Ovary (tissue), 7 donors: ENCODE measurements at regions not wholly inside any gene's neighbourhood (a gene's known extent, or its start where the extent isn't known, plus 50 kb on each side); places are given as distances from the start of the nearest gene placed in this dataset.

Experiments used
- DNase-seq, 5 donors: peaks; one replicate each; pipeline ENCODE4 v3.0.0-alpha.2; 2019 to 2020
- H3K27ac ChIP-seq, 2 donors: fragments of 200-600 bp; one replicate each; pipeline versions ENCODE4 v1.5.1 to v1.8.0; 2019 to 2022
- H3K27me3 ChIP-seq: fragments of 200-600 bp; one replicate; pipeline ENCODE4 v1.8.0; 2022
- H3K36me3 ChIP-seq: fragments of 200-600 bp; sonication (generic); one replicate; pipeline ENCODE4 v1.5.1; 2019
- H3K4me1 ChIP-seq: one replicate; pipeline ENCODE4 v1.8.1; 2013; ENCODE audit warnings: mild to moderate bottlenecking, moderate library complexity; ENCODE audit not compliant: insufficient read depth
- H3K4me3 ChIP-seq: fragments of 200-600 bp; sonication (generic); one replicate; pipeline ENCODE4 v1.5.1; 2017
- H3K9me3 ChIP-seq, 2 donors: fragments of 200-600 bp in 1 of 2; sonication (generic) in 1 of 2; one replicate each; pipeline versions ENCODE4 v1.5.1 to v1.8.1; 2013 to 2019; ENCODE audit warnings: mild to moderate bottlenecking in 1 of 2, moderate library complexity in 1 of 2
- CTCF ChIP-seq, 3 donors: fragments of 450-650 bp in 2 of 3; fragments of 200-600 bp in 1 of 3; IDR thresholded peaks; one replicate each; pipeline versions ENCODE4 v1.5.1 to v1.8.0; 2016 to 2022; ENCODE audit warnings: antibody characterized with exemption in 3 of 3, mild to moderate bottlenecking in 1 of 3
- EP300 ChIP-seq: sonication (generic); formaldehyde crosslinking; IDR thresholded peaks from one replicate; pipeline ENCODE4 v1.6.1; 2017; ENCODE audit warnings: antibody characterized with exemption
- POLR2A ChIP-seq: fragments of 450-650 bp; IDR thresholded peaks from one replicate; pipeline ENCODE4 v1.6.1; 2017; ENCODE audit warnings: antibody characterized with exemption, mild to moderate bottlenecking, moderate library complexity
- WGBS, 3 donors: extraction: QIAGEN DNeasy Blood & Tissue Kit in 1 of 3; methylation state at CpG; one replicate each; pipeline versions ENCODE4 v1.1.5 to v1.1.7; 2013 to 2017; 5-methylcytosine and 5-hydroxymethylcytosine counted together
- intact Hi-C, 4 donors: fragments of 100-400 bp; cut with DNase I; formaldehyde crosslinking; loops; one replicate each; pipeline versions ENCODE4 v1.11.0 to v1.15.1; 2022 to 2023
- donor health status: DM: no; HTN: no; CAD: no; lungs with moderate emphysema.
- donor health status: DM: no; HTN: no; CAD: no.
- donor health status: Bipolar disorder and iron deficiency.
- donor health status: DM: no; HTN: no; CAD: no.
- donor health status: DM: yes; HTN: yes; CAD: no.

GRCh38 chr3:152623286-152623911 is 211.5 kb upstream of the P2RY1 start:
- Histone ChIP-seq H3K36me3 (no peaks in the 10 kb centered on the region), H3K27me3 (no peaks in the 10 kb centered on the region), H3K4me1 (no peaks in the 10 kb centered on the region), H3K9me3 (no peaks in the 10 kb centered on the region), H3K4me3 (no peak overlapping the region), H3K27ac (no peak overlapping the region)
- no peak for TF ChIP-seq EP300
- no peak for TF ChIP-seq CTCF (IDR thresholded peaks at IDR 0.05)
- no peak for TF ChIP-seq POLR2A
- no peak for DNase-seq
- WGBS, 3 donors, result 31 to 36% (median 31%) methylated on average over 5 of the region's 5 CpGs
- intact Hi-C loops, result no loop called here

- no peak for DNase-seq
- Histone ChIP-seq H3K9me3 (no peaks in the 10 kb centered on the region), H3K4me1 (no peaks in the 10 kb centered on the region), H3K27me3 (no peaks in the 10 kb centered on the region), H3K27ac (no peak overlapping the region), H3K4me3 (no peak overlapping the region), H3K36me3 (no peaks in the 10 kb centered on the region)
- 97 to 99% (median 98%) methylated on average over 4 of the region's 4 CpGs for WGBS, 3 donors
- TF ChIP-seq CTCF (IDR thresholded peaks at IDR 0.05), result no peak
- no peak for TF ChIP-seq EP300
- TF ChIP-seq POLR2A, result no peak
- intact Hi-C loops, result no loop called here
Measured at GRCh38 chr3:152626226-152626625, 208.7 kb upstream of the P2RY1 start.

GRCh38 chr3:152628496-152628895 is 206.4 kb upstream of the P2RY1 start:
- Histone ChIP-seq H3K27ac (no peak overlapping the region), H3K9me3 (no peaks in the 10 kb centered on the region), H3K4me1 (no peaks in the 10 kb centered on the region), H3K36me3 (no peaks in the 10 kb centered on the region), H3K27me3 (no peaks in the 10 kb centered on the region), H3K4me3 (no peak overlapping the region)
- TF ChIP-seq CTCF (IDR thresholded peaks at IDR 0.05) (no peak), EP300 (no peak), POLR2A (no peak)
- no peak for DNase-seq
- WGBS, 3 donors, result 29 to 43% (median 31%) methylated on average over 3 of the region's 3 CpGs
- intact Hi-C loops, result no loop called here

- Histone ChIP-seq H3K9me3 (no peaks in the 10 kb centered on the region), H3K36me3 (no peaks in the 10 kb centered on the region), H3K4me3 (no peak overlapping the region), H3K27ac (no peak overlapping the region), H3K27me3 (no peaks in the 10 kb centered on the region), H3K4me1 (no peaks in the 10 kb centered on the region)
- 88 to 98% (median 97%) methylated on average over 7 of the region's 7 CpGs for WGBS, 3 donors
- intact Hi-C loops, result no loop called here
- DNase-seq, result no peak
- TF ChIP-seq POLR2A, result no peak
- no peak for TF ChIP-seq CTCF (IDR thresholded peaks at IDR 0.05)
- no peak for TF ChIP-seq EP300
Measured at GRCh38 chr3:152629363-152630122, 205.4 kb upstream of the P2RY1 start.
